ENCODE measurements at regions not wholly inside any gene's neighbourhood (a gene's known extent, or its start where the extent isn't known, plus 50 kb on each side); places are given as distances from the start of the nearest gene placed in this dataset.

GRCh38 chr18:51754566-51754965, 557.1 kb upstream of the MEX3C start:
- no peaks in the 10 kb centered on the region for H3K27me3 ChIP-seq
- no peak overlapping the region for H3K4me3 ChIP-seq
- no peaks in the 10 kb centered on the region for H3K9me3 ChIP-seq
- no peaks in the 10 kb centered on the region for H3K36me3 ChIP-seq
- no peak for DNase-seq
- TF ChIP-seq POLR2A (IDR thresholded peaks at IDR 0.05) (no peak), CTCF (IDR thresholded peaks at IDR 0.05) (no peak)
- no peaks in the 10 kb centered on the region for H3K4me1 ChIP-seq
- no peak overlapping the region for H3K27ac ChIP-seq

- H3K27ac ChIP-seq = no peak overlapping the region
- DNase-seq = no peak
- H3K27me3 ChIP-seq = no peaks in the 10 kb centered on the region
- no peak for TF ChIP-seq POLR2A (IDR thresholded peaks at IDR 0.05)
- TF ChIP-seq CTCF (IDR thresholded peaks at IDR 0.05) = no peak
- no peaks in the 10 kb centered on the region for H3K36me3 ChIP-seq
- H3K9me3 ChIP-seq = no peaks in the 10 kb centered on the region
- H3K4me1 ChIP-seq = no peaks in the 10 kb centered on the region
- H3K4me3 ChIP-seq = no peak overlapping the region
These were observed 559.9 kb upstream of the MEX3C start for GRCh38 chr18:51757255-51757924.

- no peaks in the 10 kb centered on the region for H3K9me3 ChIP-seq
- H3K4me3 ChIP-seq = no peak overlapping the region
- TF ChIP-seq POLR2A (IDR thresholded peaks at IDR 0.05) = no peak
- TF ChIP-seq CTCF (IDR thresholded peaks at IDR 0.05) = no peak
These were observed 564.9 kb upstream of the MEX3C start for GRCh38 chr18:51762373-51762772.

GRCh38 chr18:51765606-51766360, 568.3 kb upstream of the MEX3C start:
- H3K4me3 ChIP-seq = no peak overlapping the region

More at GRCh38 chr18:51762373-51762772, 564.9 kb upstream of the MEX3C start:
- no peaks in the 10 kb centered on the region for H3K4me1 ChIP-seq
- H3K27me3 ChIP-seq = no peaks in the 10 kb centered on the region
- no peak for DNase-seq
- H3K27ac ChIP-seq = no peak overlapping the region
- H3K36me3 ChIP-seq = no peaks in the 10 kb centered on the region

GRCh38 chr18:51767293-51767692, 569.8 kb upstream of the MEX3C start:
- H3K27me3 ChIP-seq = no peaks in the 10 kb centered on the region
- no peak for DNase-seq
- TF ChIP-seq CTCF (IDR thresholded peaks at IDR 0.05) (no peak), POLR2A (IDR thresholded peaks at IDR 0.05) (no peak)
- no peaks in the 10 kb centered on the region for H3K36me3 ChIP-seq
- H3K27ac ChIP-seq = no peak overlapping the region
- H3K4me3 ChIP-seq = no peak overlapping the region
- no peaks in the 10 kb centered on the region for H3K4me1 ChIP-seq
- H3K9me3 ChIP-seq = no peaks in the 10 kb centered on the region

More at GRCh38 chr18:51765606-51766360, 568.3 kb upstream of the MEX3C start:
- Histone ChIP-seq H3K27me3 (no peaks in the 10 kb centered on the region), H3K9me3 (no peaks in the 10 kb centered on the region), H3K27ac (no peak overlapping the region), H3K4me1 (no peaks in the 10 kb centered on the region), H3K36me3 (no peaks in the 10 kb centered on the region)
- TF ChIP-seq CTCF (IDR thresholded peaks at IDR 0.05) (no peak), POLR2A (IDR thresholded peaks at IDR 0.05) (no peak)
- DNase-seq = no peak
